GM18873 (cell line): ENCODE measurements at regions not wholly inside any gene's neighbourhood (a gene's known extent, or its start where the extent isn't known, plus 50 kb on each side); places are given as distances from the start of the nearest gene placed in this dataset.

Experiments used
- ATAC-seq: cut with Tn5 transposase; IDR thresholded peaks from one replicate; pipeline ENCODE4 v1.9.1; 2021; ENCODE audit warnings: mild to moderate bottlenecking, moderate library complexity, moderate number of reproducible peaks; ENCODE audit not compliant: unreplicated experiment, low FRiP score

GRCh38 chr7:98679741-98680140 is 62.7 kb downstream of the NPTX2 start:
- no peak for ATAC-seq

DNA sequence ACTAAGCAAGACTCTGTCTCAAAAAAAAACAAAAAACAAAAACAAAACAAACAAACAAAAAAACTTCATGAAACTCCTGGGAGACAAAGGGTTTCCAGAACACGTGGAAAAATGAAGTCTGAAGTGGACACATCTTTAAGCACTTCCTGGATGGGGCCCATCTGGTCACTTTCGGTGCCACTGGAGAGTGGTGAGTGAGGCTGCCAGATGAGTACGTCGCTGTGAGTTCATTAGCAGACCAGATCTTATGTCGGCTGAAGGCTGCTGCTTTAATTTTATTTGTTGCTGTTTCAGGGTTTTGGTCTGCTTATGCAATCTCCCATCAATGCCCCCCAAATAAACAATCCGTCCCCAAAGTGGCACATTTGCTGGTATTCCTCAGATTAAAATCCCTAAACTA is 64.4 kb downstream of the NPTX2 start:
- no peak for ATAC-seq

DNA sequence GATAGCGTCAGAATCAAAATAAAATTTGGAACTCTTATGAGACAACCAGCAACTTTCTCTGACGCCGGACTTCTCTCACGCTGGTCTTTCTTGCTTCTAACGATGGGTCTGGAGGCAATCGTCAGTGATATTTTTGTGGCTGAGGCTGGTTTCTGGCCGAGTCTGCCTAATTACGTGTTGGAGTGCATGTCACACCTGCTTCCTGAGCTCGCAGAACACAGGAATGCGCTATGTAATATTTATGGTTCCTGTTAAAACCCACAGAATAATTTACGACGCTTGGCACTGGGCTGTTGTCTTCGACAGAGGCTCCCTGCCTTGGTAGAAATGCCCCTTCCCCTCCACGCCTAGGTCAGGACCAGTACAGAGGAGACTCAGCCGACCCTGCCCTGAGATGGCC is 64.9 kb downstream of the NPTX2 start:
- ATAC-seq, result no peak

- ATAC-seq, result no peak
Measured at GRCh38 chr7:98683514-98683913, 66.4 kb downstream of the NPTX2 start.

DNA sequence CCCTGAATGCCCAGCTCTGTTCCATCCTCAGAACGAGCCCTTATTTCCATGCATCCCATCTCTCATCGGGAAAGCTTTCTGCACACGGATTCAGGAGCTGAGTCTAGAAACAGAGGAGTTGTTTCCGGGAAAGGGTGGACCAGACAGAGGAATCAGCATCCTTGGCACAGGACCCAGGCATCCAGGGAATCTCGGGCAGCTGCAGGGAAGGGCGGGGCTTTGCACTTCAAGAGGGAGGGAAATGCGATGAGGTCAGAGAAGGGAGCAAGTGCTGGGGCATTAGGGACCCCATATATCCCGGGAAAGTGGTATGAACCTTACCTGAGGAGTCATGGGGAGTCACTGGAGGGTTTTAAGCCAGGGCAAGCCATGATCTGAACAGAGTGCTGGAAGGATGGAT is 68.5 kb downstream of the NPTX2 start:
- no peak for ATAC-seq

GRCh38 chr7:98686466-98687080 is 69.5 kb downstream of the NPTX2 start:
- no peak for ATAC-seq

DNA sequence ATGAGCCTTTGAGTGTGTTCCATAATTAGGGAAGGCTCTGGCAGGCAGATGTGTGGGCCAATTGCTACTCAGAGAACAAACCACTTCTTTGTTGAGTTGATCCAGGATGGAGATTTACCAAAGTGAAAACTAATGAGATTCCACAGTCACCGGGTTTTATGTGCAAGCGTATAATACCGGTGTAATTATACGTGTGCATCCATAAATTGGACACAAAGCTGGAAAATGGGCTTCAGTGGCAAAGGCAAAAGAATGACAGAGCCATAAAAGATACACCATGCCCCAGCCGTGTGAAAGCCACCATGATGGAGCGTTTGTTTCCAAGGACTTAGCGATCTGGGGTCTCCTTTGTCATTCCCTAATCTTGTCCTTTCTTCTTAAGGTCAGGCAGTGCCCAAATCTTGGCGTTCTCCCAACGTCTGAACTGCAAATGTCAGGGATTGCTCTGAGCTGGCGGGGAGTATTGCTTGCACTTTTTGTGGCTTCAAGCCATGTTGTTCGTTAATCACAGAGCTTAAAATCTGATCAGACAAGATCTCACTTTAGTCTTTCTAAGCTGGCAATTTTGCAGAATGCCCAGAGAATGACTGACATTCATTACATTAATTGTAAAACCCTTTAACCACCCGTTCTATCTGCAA is 70.1 kb downstream of the NPTX2 start:
- no peak for ATAC-seq

DNA sequence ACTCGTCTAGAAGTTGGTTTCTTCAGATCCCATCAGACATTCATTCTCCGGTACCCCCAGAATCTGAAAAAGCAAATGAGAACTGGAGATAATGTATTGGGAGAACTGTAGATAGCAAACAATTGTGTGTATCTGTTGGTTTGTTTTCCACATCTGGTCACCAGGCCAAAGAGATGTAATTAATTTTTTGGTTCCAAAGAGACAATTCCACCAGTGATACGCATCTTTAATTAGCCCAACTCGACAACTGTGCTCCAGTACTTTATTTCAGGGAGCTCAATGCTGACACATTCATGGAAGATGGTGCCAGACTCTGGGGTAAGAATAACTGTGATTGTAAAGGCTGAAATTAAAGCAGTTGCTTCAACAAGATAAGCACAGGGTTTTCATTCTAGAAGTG is 74.5 kb downstream of the NPTX2 start:
- no peak for ATAC-seq

DNA sequence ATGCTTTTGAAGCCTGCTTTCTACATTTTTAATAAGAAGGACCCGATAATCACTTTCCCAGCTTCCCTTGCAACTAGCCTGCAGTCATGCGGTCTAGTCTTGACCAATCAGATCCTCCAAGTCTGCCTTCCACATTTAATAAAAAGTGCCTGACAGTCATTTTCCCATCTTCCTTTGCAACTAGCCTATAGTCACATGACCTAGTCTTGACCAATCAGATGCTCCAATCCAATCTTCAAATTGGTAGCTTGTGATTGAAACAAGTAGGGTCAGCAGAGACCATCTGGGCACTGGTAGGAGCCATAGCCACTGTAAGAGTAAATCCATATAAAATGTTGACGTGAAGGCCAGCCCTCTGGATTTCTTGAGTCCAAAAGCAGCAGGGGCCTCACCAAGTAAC is 80.0 kb downstream of the NPTX2 start:
- ATAC-seq, result no peak

DNA sequence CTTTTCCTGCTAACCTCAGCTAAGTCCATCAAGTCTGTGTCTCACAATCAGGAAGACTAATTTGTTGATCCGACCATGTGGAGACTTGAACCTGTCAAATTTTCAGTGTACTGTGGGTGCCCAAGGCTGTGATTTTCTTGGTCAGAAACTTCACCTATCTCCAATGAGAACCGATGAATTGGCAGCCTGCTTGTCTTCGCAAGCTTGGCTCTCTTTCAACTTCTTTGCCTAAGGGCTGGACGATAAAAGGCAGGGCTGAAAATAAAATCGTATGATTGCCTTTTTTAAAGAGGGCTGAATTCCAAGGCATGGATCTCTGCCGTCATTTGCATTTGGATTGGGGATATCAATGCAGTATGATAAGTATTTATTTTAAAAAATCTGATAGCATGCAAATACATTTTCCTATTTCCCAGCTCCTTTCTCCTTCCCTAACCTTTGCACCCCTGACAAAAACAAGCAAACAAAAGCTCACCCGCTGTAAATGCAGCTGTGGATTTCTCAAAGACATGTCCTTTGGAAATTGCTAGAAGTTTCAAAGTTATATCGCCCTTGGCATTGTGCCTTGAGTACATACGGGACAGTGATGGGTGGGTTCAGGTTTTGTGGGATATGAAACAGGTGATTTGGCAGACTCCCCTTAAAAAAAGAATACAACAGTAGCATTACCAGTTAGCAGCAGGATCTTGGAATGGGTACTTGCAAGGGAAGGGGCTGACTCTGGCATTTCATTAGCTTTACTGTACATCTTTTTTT is 80.6 kb downstream of the NPTX2 start:
- no peak for ATAC-seq

GRCh38 chr7:98698976-98699375 is 81.9 kb downstream of the NPTX2 start:
- ATAC-seq, result no peak

- ATAC-seq, result no peak
Measured at GRCh38 chr7:98700533-98700932, 83.4 kb downstream of the NPTX2 start.

DNA sequence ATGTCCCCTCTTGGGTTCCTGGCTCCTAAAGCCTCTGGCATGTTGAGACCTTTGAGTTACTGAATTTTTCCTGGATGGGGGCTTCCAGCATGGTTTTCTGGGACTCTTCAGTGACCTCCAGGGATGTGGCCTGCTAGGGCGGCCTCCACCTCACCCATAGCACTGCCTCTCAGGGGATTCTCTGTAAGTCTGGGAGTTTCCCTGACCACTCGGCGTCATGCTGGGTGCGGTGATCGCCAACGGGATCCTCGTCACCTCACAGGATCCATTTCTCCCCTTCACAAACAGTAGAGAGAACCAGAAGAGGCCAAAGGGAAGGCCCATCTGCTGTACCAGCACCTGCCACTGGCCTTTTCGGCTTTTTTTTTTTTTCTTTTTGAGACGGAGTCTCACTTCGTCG is 84.3 kb downstream of the NPTX2 start:
- no peak for ATAC-seq

GRCh38 chr7:98702021-98702420 is 84.9 kb downstream of the NPTX2 start:
- no peak for ATAC-seq

DNA sequence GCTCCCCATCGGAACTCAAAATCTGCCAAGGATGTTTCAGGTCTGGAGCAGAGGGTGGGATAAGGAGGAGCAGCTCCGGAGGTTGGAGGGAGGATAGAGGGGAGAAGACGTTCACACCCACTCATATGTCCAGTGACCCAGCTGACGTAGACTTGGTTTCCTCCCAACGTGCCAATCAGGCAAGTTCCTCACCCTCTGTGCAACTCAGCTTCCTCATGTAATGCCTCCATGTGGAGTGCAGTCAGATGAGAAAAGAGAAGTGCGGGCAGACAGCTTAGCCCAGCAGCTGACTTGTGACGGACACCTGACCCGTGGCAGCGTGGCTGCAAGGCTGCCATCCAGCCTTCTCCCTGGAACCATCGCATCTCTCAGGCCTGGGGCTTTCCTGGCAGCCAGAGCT is 86.8 kb downstream of the NPTX2 start:
- ATAC-seq, result no peak

DNA sequence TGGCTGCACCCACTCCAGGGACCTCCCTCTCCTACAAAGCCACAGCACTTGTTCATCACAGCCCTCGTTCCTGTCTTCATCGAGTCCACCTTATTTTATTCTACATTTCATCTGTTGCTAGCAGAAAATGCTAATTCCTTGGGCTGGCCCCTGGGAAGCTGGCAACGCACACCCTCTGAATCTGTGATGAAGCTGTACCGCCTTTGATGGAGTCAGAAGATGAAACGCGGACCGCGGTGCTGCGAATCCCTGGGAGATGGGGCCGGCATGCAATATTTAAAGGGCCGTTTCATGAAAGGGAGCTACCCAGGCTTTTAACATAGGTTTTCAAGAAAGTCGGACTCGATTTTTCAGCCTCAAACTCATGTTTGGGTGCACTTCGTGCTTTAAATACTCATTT is 88.5 kb downstream of the NPTX2 start:
- no peak for ATAC-seq

- no peak for ATAC-seq
Measured at GRCh38 chr7:98707076-98707475, 90.0 kb downstream of the NPTX2 start.

GRCh38 chr7:98711945-98712344 is 94.9 kb downstream of the NPTX2 start:
- no peak for ATAC-seq

- ATAC-seq, result no peak
Measured at GRCh38 chr7:98713165-98713810, 96.2 kb downstream of the NPTX2 start.

DNA sequence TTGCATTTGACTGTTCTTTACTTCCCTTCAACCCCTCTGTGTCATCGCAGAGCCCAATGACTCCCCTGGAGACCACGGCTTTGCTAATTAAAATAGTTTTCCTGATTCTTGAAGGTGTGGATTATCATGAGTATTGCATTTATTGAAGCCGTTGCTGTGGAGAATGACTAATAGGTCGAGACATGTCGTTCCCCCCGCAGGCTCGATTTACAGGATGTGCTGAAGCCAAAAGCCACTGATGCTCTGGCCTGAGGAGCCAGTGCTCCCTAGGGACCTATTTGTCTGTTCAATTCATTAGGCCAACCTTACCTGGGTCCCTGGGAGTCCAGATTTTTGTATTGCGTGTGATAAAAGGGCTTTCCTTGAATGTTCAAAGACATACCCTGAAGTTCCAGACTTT is 102.3 kb downstream of the NPTX2 start:
- ATAC-seq, result no peak

DNA sequence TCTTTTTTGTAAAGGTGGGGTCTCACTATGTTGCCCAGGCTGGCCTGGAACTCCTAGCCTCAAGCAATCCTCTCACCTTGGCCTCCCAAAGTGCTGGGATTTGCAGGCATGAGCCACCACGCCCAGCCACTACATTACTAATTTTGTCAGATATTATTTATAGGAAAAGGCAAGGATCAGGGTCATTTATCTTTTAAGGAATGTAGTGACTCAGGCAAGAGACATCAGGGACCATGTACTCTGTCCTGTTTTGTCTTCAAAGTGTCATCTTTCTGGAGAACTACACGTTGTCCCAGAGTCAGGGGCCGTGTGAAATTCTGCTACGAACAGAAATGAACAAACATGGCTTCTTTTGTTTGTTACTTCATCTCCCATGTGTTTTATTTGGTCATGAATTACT is 105.3 kb downstream of the NPTX2 start:
- no peak for ATAC-seq
